Lower leg skin (tissue), 4 donors: ENCODE measurements at regions not wholly inside any gene's neighbourhood (a gene's known extent, or its start where the extent isn't known, plus 50 kb on each side); places are given as distances from the start of the nearest gene placed in this dataset.
"Not testable (repeated sequence)": the region's sequence is repeated elsewhere in the genome, so short reads cannot be mapped to it uniquely, and the experiment has no call there.

Experiments
- DNase-seq, 2 donors: peaks; one replicate each; pipeline ENCODE4 v3.0.0-alpha.2; 2019; ENCODE audit warnings: low spot score in 2 of 2
- H3K4me3 ChIP-seq: fragments of 200-600 bp; sonication (generic); 2 replicates; pipeline ENCODE4 v1.5.1; 2017; ENCODE audit warnings: mild to moderate bottlenecking, low read depth; ENCODE audit not compliant: poor library complexity, severe bottlenecking
- POLR2A ChIP-seq, 2 donors: fragments of 450-650 bp; IDR thresholded peaks; one replicate each; pipeline ENCODE4 v1.6.1; 2016 to 2017; ENCODE audit warnings: antibody characterized with exemption in 2 of 2, mild to moderate bottlenecking in 1 of 2, moderate library complexity in 1 of 2
- WGBS, 2 donors: methylation state at CpG; one replicate each; pipeline ENCODE4 v1.1.5; 2018; 5-methylcytosine and 5-hydroxymethylcytosine counted together
- intact Hi-C: fragments of 100-400 bp; cut with DNase I; formaldehyde crosslinking; loops from one replicate; pipeline ENCODE4 v1.15.0; 2023; ENCODE audit warnings: low total_unique reads
- TF ChIP-seq, protein P1 (sequence below), 3 donors: fragments of 450-650 bp; IDR thresholded peaks; one replicate each; pipeline ENCODE4 v1.5.1; 2016; ENCODE audit warnings: antibody characterized with exemption in 3 of 3, mild to moderate bottlenecking in 3 of 3, moderate library complexity in 2 of 3

DNA sequence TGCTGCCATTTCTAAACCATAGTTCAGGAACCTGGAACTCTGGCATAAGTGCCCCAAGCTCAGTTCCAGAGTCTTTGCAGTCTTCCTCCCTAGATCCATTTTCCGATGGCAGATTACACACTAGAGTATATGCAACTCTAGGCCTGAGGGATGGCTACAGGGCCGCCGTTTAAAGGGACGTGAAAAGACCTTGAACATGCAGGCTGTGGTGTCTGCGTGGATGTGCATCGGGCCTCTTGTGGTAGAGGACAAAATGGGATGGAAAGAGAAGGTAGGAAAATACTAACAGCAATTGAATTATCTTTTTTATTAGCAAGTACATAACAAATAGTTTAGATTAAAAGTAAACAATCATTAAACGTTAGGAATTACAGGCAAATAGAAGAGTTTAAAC lies 588.9 kb downstream of the RFPL4B start:
- no peak overlapping the region for H3K4me3 ChIP-seq
- TF ChIP-seq, protein P1, sequence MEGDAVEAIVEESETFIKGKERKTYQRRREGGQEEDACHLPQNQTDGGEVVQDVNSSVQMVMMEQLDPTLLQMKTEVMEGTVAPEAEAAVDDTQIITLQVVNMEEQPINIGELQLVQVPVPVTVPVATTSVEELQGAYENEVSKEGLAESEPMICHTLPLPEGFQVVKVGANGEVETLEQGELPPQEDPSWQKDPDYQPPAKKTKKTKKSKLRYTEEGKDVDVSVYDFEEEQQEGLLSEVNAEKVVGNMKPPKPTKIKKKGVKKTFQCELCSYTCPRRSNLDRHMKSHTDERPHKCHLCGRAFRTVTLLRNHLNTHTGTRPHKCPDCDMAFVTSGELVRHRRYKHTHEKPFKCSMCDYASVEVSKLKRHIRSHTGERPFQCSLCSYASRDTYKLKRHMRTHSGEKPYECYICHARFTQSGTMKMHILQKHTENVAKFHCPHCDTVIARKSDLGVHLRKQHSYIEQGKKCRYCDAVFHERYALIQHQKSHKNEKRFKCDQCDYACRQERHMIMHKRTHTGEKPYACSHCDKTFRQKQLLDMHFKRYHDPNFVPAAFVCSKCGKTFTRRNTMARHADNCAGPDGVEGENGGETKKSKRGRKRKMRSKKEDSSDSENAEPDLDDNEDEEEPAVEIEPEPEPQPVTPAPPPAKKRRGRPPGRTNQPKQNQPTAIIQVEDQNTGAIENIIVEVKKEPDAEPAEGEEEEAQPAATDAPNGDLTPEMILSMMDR (IDR thresholded peaks at IDR 0.05): no peak
- TF ChIP-seq POLR2A (IDR thresholded peaks at IDR 0.05): no peak
- intact Hi-C loops: no loop called here
- DNase-seq: no peak
- WGBS, 2 donors: 84 to 85% methylated on average over 7 of the region's 7 CpGs

DNA sequence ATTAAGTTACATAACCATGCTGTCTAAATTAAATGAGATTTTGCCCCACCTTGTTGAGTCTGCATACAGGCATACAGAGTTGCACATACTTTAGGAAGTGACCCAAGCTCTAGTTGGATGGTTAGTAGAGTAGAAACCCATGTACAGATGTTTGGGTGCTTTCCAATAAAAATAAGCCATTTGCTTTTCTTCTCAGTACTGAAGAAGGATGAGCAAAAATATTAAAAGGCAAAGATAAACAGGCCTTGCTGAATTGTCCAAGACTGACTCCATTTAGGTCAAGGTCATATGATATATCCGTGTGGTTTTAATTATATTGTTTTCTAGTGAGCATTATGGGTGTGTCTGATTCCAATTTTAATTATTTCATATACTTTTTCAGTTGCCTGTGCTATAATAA lies 589.4 kb downstream of the RFPL4B start:
- no peak for DNase-seq
- TF ChIP-seq, protein P1 (IDR thresholded peaks at IDR 0.05): no peak
- TF ChIP-seq POLR2A (IDR thresholded peaks at IDR 0.05): no peak
- intact Hi-C loops: no loop called here
- WGBS, 2 donors: 32 to 38% methylated on average over 1 of the region's 1 CpG
- no peak overlapping the region for H3K4me3 ChIP-seq

DNA sequence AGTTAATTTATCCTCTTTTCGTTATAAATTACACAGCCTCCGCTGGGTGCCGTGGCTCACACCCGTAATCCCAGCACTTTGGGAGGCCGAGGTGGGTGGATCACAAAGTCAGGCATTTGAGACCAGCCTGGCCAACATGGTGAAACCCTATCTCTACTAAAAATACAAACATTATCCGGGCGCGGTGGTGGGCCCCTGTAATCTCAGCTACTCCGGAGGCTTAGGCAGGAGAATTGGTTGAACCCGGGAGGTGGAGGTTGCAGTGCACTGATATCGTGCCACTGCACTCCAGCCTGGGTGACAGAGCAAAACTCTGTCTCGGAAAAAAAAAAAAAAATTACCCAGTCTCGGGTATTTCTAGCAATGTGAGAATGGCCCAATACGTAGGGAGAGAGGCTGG lies 590.6 kb downstream of the RFPL4B start:
- WGBS, 2 donors: 96 to 97% methylated on average over 14 of the region's 14 CpGs
- DNase-seq, H3K4me3 ChIP-seq, intact Hi-C loops: not testable (repeated sequence)

DNA sequence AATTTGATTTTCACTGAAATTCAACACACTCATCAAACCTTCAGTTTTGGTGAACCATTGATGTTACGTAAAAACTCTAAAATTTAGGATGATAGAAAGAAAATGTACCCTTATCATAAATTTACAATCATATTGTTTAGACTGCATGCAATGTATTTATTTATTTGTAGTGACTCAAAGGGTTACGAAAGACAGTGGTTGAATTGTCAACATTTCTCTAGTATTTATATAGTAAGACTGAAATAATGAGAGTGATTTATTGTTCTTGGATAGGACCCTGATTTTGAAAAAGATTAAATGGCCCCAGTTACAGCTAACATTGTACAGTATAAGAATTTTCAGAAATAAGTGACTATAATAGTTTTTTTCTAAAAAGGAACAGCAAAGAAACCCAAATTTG lies 591.5 kb downstream of the RFPL4B start:
- 93 to 96% methylated on average over 2 of the region's 2 CpGs for WGBS, 2 donors
- intact Hi-C loops: no loop called here
- H3K4me3 ChIP-seq: no peak overlapping the region
- TF ChIP-seq, protein P1 (IDR thresholded peaks at IDR 0.05): no peak
- no peak for TF ChIP-seq POLR2A (IDR thresholded peaks at IDR 0.05)
- no peak for DNase-seq

DNA sequence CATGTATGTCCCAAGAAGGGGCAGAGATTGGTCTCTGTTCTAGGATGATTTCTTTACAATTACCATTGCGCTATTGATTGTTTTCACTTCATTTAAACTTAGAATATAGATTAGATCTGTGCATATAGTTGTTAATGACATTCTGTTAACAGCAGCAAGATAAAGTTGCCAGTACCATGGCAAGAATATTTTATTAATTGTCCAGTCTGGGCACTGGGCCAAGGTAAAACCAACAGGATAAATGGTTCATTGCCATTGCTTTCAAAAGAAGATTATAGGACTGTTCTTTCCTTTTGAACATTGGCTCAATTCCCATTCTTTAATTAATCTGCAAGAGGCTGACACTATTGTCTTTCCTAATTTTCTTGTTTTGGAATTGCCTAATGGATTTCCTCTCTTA lies 592.4 kb downstream of the RFPL4B start:
- DNase-seq: no peak
- TF ChIP-seq, protein P1 (IDR thresholded peaks at IDR 0.05): no peak
- no peak for TF ChIP-seq POLR2A (IDR thresholded peaks at IDR 0.05)
- intact Hi-C loops: no loop called here
- no peak overlapping the region for H3K4me3 ChIP-seq
- 87 to 93% methylated on average over 1 of the region's 1 CpG for WGBS, 2 donors

DNA sequence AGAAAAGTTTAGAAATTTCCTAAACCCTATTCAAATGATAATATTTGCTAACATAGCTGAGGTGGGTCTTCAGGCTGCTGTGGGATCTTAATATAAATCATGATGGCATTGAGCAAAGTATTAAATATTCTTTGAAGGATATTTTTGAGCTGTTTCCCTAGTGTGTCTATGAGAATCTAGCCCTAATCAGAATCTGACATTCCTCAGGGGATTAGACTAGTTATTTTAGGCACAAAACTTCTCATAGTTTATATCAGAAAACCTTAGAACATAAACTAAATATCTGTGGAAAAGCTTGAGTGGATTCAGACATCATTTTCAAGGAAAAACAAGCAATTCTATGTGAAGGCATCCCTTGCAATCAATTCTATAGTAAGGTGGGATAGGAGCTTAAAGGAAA lies 594.5 kb downstream of the RFPL4B start:
- intact Hi-C loops: no loop called here
- no peak for DNase-seq
- TF ChIP-seq, protein P1 (IDR thresholded peaks at IDR 0.05): no peak
- no peak for TF ChIP-seq POLR2A (IDR thresholded peaks at IDR 0.05)
- H3K4me3 ChIP-seq: no peak overlapping the region
